Brain microvascular endothelial cell (primary cell): ENCODE measurements at regions not wholly inside any gene's neighbourhood (a gene's known extent, or its start where the extent isn't known, plus 50 kb on each side); places are given as distances from the start of the nearest gene placed in this dataset.

Experiments used
- DNase-seq: peaks from one replicate; pipeline ENCODE4 v3.0.0-alpha.2; 2020
- H3K27ac ChIP-seq: fragments of 250-450 bp; sonication (Bioruptor Pico); 2 replicates; pipeline ENCODE4 v1.5.1; 2020; ENCODE audit warnings: mild to moderate bottlenecking, moderate library complexity
- H3K27me3 ChIP-seq: fragments of 250-450 bp; sonication (Bioruptor Pico); replicated peaks from 2 replicates; pipeline ENCODE4 v1.5.1; 2020; ENCODE audit warnings: mild to moderate bottlenecking
- H3K36me3 ChIP-seq: fragments of 250-450 bp; sonication (Bioruptor Pico); replicated peaks from 2 replicates; pipeline ENCODE4 v1.5.1; 2020; ENCODE audit warnings: mild to moderate bottlenecking
- H3K4me3 ChIP-seq: 2 replicates; pipeline ENCODE4 v1.5.1; 2011; ENCODE audit warnings: low read depth, mild to moderate bottlenecking, control low read depth, low read length, moderate library complexity
- CTCF ChIP-seq: IDR thresholded peaks from 2 replicates; pipeline ENCODE4 v1.5.1; 2011; ENCODE audit warnings: low read depth, mild to moderate bottlenecking, moderate library complexity, low read length, control low read depth, inconsistent platforms; ENCODE audit errors: missing control alignments
- in situ Hi-C: cut with HindIII; loops from 2 replicates; pipeline ENCODE4 v1.10.0; 2017; ENCODE audit warnings: low sequenced_read_pairs, low pct_ligation_motif_present

GRCh38 chr12:30201301-30202160 is 417.8 kb upstream of the TMTC1 start:
- Histone ChIP-seq H3K27ac (no peak overlapping the region), H3K4me3 (peak overlapping the region; percentile 32), H3K36me3 (no peaks in the 10 kb centered on the region), H3K27me3 (peaks cover 10% of the 10 kb centered on the region)
- peak; percentile 26 for TF ChIP-seq CTCF
- no peak for DNase-seq
- in situ Hi-C loops = no loop called here

GRCh38 chr12:30200864-30201263 is 417.1 kb upstream of the TMTC1 start:
- DNase-seq = peak; percentile 4
- TF ChIP-seq CTCF = no peak
- no peak overlapping the region for H3K27ac ChIP-seq
- H3K36me3 ChIP-seq = no peaks in the 10 kb centered on the region
- H3K4me3 ChIP-seq = peak overlapping the region; percentile 32
- peaks cover 10% of the 10 kb centered on the region for H3K27me3 ChIP-seq
- in situ Hi-C loops = no loop called here

- no peak for TF ChIP-seq CTCF
- Histone ChIP-seq H3K4me3 (no peak overlapping the region), H3K36me3 (no peaks in the 10 kb centered on the region), H3K27ac (no peak overlapping the region), H3K27me3 (peaks cover 6% of the 10 kb centered on the region)
- DNase-seq = peak; percentile 73
- in situ Hi-C loops = no loop called here
Measured at GRCh38 chr12:30197392-30198057, 413.8 kb upstream of the TMTC1 start.

GRCh38 chr12:30191696-30192455 is 408.1 kb upstream of the TMTC1 start:
- H3K4me3 ChIP-seq = no peak overlapping the region
- in situ Hi-C loops = no loop called here
- H3K27ac ChIP-seq = no peak overlapping the region
- no peaks in the 10 kb centered on the region for H3K36me3 ChIP-seq
- TF ChIP-seq CTCF = no peak
- no peaks in the 10 kb centered on the region for H3K27me3 ChIP-seq
- DNase-seq = no peak

- no peak for DNase-seq
- Histone ChIP-seq H3K27ac (no peak overlapping the region), H3K4me3 (no peak overlapping the region), H3K36me3 (no peaks in the 10 kb centered on the region), H3K27me3 (no peaks in the 10 kb centered on the region)
- in situ Hi-C loops = no loop called here
- no peak for TF ChIP-seq CTCF
Measured at GRCh38 chr12:30188602-30189326, 405.0 kb upstream of the TMTC1 start.
